Naive thymus-derived CD8-positive, alpha-beta T cell (primary cell): ENCODE measurements at regions not wholly inside any gene's neighbourhood (a gene's known extent, or its start where the extent isn't known, plus 50 kb on each side); places are given as distances from the start of the nearest gene placed in this dataset.

ENCODE experiments used
- ATAC-seq, 2 donors: fragments of 150-1000 bp; cut with Tn5 transposase in 1 of 2; sonication (Bioruptor Pico), chemical (Tn5 transposase) in 1 of 2; 1 replicate in 1 of 2; 2 replicates in 1 of 2; pipeline ENCODE4 v1.10.0; 2021; ENCODE audit warnings: mild to moderate bottlenecking in 2 of 2, moderate library complexity in 2 of 2
- POLR2A ChIA-PET: fragments of 350-600 bp; sonication (Branson Sonifier 250); formaldehyde crosslinking; loops from one replicate; lab custom pipeline; 2021; ENCODE audit warnings: antibody characterized with exemption; lab: Charles Lee
- DNase-seq, 10 donors: peaks; one replicate each; pipeline versions ENCODE4 v3.0.0 to v3.0.0-alpha.2; 2020 to 2022
- H3K27ac Mint-ChIP-seq, 10 donors: one replicate each; pipeline ENCODE4 v1.8.0; 2020 to 2022; ENCODE audit warnings: mild to moderate bottlenecking in 10 of 10, mixed read lengths in 10 of 10, moderate library complexity in 4 of 10, inconsistent platforms in 1 of 10
- H3K27me3 Mint-ChIP-seq, 5 donors: one replicate each; pipeline ENCODE4 v1.8.0; 2021 to 2022; ENCODE audit warnings: mixed read lengths in 5 of 5
- H3K36me3 Mint-ChIP-seq, 3 donors: one replicate each; pipeline ENCODE4 v1.8.0; 2020 to 2022; ENCODE audit warnings: mixed read lengths in 3 of 3, mild to moderate bottlenecking in 2 of 3, inconsistent platforms in 1 of 3
- H3K4me1 Mint-ChIP-seq, 4 donors: one replicate each; pipeline ENCODE4 v1.8.0; 2021 to 2022; ENCODE audit warnings: mixed read lengths in 4 of 4
- H3K4me3 Mint-ChIP-seq, 10 donors: one replicate each; pipeline ENCODE4 v1.8.0; 2020 to 2022; ENCODE audit warnings: mild to moderate bottlenecking in 10 of 10, mixed read lengths in 10 of 10, moderate library complexity in 6 of 10, inconsistent platforms in 1 of 10
- H3K9me3 Mint-ChIP-seq, 9 donors: one replicate each; pipeline ENCODE4 v1.8.0; 2020 to 2022; ENCODE audit warnings: mixed read lengths in 9 of 9, mild to moderate bottlenecking in 3 of 9, inconsistent platforms in 1 of 9, moderate library complexity in 1 of 9

DNA sequence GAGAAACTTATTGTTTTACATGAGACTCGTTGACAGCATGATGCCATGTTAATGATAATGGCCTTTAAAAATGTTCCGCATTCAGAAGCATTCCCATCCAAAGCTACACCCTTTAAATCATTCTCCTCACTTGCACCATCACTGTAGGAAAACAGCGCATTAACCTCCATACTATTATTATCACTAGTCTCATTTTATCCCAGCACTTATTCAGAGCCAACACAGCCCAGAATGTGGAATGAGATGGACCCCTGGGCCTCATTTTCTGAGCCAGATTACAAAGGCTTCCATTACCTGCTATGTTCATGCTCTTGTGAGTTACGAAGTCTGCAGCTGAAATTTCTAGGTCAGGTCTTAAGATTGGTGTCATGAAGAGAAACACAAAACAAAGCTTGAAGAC is 159.4 kb downstream of the HS3ST3A1 start:
- DNase-seq: no peak
- no peak overlapping the region for H3K27ac Mint-ChIP-seq
- H3K4me1 Mint-ChIP-seq: no peaks in the 10 kb centered on the region
- peaks cover 0 to 8% (median 0%) of the 10 kb centered on the region in 5 donors for H3K27me3 Mint-ChIP-seq
- H3K36me3 Mint-ChIP-seq: no peaks in the 10 kb centered on the region
- H3K4me3 Mint-ChIP-seq: no peak overlapping the region
- POLR2A ChIA-PET: no interaction called here
- ATAC-seq: no peak
- no peaks in the 10 kb centered on the region for H3K9me3 Mint-ChIP-seq

DNA sequence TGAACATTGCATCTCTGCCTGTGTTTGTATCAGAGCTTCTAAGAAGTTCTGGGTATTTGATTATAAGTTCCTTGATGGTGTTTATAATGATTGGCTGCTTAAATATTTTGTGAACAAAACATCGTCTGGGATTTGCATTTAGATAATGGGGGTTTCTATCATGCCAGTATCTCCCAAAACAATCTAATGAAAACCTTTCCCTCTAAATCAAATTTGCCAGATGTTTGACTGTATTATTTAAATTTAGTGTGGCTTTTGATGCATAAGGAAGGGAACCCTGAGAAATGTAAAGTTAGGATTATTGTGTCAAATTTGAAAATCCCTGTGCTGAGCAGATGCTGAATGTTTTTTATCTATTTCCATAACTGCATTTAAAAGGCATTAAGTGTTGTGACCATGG is 159.9 kb downstream of the HS3ST3A1 start:
- ATAC-seq: no peak
- Mint-ChIP-seq H3K4me1 (no peaks in the 10 kb centered on the region), H3K36me3 (no peaks in the 10 kb centered on the region), H3K27me3 (peaks cover 0 to 8% (median 2%) of the 10 kb centered on the region in 5 donors), H3K27ac (no peak overlapping the region), H3K4me3 (no peak overlapping the region), H3K9me3 (no peaks in the 10 kb centered on the region)
- no peak for DNase-seq
- POLR2A ChIA-PET: no interaction called here

DNA sequence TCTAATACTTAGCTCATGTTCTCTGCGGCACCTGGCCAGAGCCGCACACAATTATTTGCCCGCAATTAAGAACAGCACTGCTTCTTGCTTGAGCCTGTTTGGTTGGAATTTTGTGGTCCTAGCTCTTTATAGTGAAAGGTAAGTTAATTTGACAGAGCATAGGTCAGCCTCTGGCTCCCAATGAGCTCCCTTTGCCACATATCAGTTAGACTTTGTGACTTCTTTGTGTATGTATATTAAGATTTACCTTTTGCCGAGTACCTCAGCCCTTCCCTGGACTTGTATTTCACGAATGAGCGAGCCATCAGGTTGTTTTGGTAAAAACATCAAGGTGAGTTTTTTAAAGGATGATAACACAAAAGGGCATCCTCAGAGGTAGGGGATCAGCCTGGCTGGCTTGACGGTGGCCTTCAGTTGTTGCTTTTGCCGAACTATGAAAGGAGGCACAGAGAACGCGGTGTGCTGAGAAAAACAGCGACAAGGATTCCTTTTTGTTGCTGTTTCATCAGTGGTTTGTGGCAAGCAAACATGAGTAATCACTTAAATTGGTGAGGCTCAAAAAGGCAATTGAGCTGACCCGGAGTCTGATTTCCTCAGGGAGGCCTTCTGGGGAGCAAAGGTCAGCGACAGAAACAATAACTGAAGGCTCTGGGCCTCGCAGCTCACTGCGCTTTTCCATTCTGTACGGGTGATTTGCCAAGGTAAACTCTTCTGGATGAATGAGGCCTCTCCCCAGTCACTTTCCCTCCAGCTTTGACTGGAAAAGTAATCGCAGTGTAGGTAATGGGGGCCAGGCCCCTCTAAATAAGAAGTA is 163.6 kb downstream of the HS3ST3A1 start:
- Mint-ChIP-seq H3K4me1 (no peaks in the 10 kb centered on the region), H3K4me3 (no peak overlapping the region), H3K36me3 (no peaks in the 10 kb centered on the region), H3K27me3 (peaks cover 2 to 9% (median 5%) of the 10 kb centered on the region in 5 donors), H3K27ac (no peak overlapping the region), H3K9me3 (peaks cover 0 to 19% (median 4%) of the 10 kb centered on the region in 9 donors)
- POLR2A ChIA-PET: no interaction called here
- ATAC-seq (no peak), DNase-seq (no peak)

DNA sequence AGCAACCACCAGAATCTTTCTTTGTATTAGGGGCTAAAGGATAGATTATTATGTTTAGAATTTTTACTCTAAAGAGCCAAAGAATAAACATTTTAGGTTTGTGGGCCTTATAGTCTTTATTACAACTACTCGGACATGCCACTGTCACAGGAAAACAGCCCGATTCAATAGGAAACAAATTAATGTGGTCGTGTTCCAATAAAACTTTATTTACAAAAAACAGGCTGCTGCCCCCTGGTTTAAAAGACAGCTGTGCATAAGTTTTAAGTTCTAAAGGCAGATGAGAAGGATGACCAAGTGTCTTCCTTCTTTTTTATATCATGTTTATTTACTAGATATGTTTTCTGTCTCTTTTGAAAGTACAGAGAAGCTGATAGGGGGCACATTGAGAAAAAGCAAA is 166.5 kb downstream of the HS3ST3A1 start:
- H3K4me1 Mint-ChIP-seq: no peaks in the 10 kb centered on the region
- no peaks in the 10 kb centered on the region for H3K36me3 Mint-ChIP-seq
- H3K27me3 Mint-ChIP-seq: peaks cover 2 to 9% (median 5%) of the 10 kb centered on the region in 5 donors
- no peak overlapping the region for H3K27ac Mint-ChIP-seq
- POLR2A ChIA-PET: no interaction called here
- DNase-seq (no peak), ATAC-seq (no peak)
- peaks cover 0 to 22% (median 6%) of the 10 kb centered on the region in 9 donors for H3K9me3 Mint-ChIP-seq
- H3K4me3 Mint-ChIP-seq: no peak overlapping the region

DNA sequence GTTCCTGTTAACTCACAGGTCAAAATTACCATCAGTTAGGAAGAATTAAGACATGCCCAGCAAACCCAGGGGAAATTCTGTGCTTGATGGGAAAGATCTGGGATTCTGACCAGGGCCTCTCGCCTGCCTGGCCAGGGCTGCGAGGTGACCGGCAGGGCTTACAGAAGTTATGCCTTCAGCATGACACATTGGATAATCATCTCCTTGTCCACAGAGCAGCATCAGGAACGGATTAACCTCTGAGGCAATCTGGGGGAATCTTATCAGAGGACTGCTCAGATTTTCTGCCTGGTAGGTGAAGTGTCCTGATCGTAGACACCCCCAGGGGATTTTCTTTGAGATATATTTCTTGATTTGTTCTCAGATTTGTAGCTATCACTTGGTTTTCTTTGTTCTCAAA is 172.5 kb downstream of the HS3ST3A1 start:
- no peak overlapping the region for H3K27ac Mint-ChIP-seq
- H3K9me3 Mint-ChIP-seq: peaks cover 0 to 7% (median 5%) of the 10 kb centered on the region in 9 donors
- H3K4me3 Mint-ChIP-seq: no peak overlapping the region
- no peaks in the 10 kb centered on the region for H3K4me1 Mint-ChIP-seq
- H3K27me3 Mint-ChIP-seq: no peaks in the 10 kb centered on the region
- ATAC-seq: no peak
- H3K36me3 Mint-ChIP-seq: no peaks in the 10 kb centered on the region
- POLR2A ChIA-PET: no interaction called here
- DNase-seq: no peak

DNA sequence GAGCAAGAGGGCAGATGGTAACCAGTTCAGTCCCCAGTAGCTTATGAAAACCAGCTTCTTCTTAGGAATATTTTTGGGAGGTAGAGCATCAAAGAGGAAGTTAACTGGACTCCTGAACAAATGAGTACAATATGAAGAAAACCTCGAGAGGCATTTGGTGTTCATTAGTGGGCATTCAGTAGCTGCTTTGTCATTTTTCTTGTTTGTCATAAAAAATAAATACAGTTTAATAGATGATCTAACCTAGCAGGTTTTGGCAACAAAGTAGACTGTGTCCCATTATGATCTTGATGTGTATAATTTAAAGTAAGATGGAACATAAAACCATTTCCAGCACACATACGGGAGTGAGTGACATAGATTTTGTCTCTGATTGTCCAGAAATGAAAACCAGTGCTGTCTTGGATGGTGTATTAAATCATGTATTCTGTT is 173.1 kb downstream of the HS3ST3A1 start:
- Mint-ChIP-seq H3K27ac (no peak overlapping the region), H3K9me3 (peaks cover 0 to 6% (median 2%) of the 10 kb centered on the region in 9 donors), H3K27me3 (no peaks in the 10 kb centered on the region), H3K4me1 (no peaks in the 10 kb centered on the region), H3K4me3 (no peak overlapping the region), H3K36me3 (no peaks in the 10 kb centered on the region)
- POLR2A ChIA-PET: no interaction called here
- no peak for DNase-seq
- no peak for ATAC-seq

DNA sequence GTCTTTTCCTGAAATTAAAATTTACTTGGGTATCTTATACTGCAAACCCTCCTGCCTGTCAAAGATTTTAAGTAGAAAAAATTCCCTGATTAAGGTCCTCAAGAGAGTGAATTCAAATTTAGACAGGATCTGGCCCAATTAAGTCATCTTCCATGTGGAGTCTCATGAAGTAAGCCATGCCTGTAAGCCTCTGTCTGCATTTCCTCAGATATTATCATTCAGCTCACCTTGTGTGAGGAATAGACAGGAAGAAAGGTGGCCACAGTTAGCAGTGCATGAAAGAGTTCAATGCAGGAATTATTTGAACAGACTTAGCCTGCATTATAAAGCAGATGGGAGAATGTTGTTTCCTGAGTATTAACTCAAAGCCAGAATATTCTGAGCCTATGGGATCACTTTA is 174.7 kb downstream of the HS3ST3A1 start:
- DNase-seq (no peak), ATAC-seq (no peak)
- POLR2A ChIA-PET: no interaction called here
- peaks cover 0 to 4% (median 1%) of the 10 kb centered on the region in 5 donors for H3K27me3 Mint-ChIP-seq
- no peak overlapping the region for H3K4me3 Mint-ChIP-seq
- no peaks in the 10 kb centered on the region for H3K4me1 Mint-ChIP-seq
- H3K9me3 Mint-ChIP-seq: no peaks in the 10 kb centered on the region
- H3K27ac Mint-ChIP-seq: no peak overlapping the region
- H3K36me3 Mint-ChIP-seq: no peaks in the 10 kb centered on the region

DNA sequence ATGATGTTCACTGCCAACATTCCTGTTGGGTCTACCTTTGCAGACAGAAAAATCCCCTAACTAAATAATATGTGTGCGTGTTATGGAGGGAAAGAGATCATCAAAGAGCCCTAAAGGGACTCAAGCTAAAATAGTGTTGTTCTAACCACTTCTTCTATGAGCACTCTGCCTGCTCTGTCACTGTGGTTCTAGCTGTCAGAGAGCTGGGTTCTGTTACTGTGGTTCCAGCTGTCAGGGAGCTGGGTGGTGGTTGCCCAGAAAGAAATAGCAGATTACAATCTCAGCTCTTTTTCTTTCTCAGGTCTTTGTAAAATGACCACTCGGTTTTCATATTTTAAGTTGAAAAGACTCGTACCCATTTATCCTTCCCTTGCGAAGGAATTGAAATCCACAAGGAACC is 176.3 kb downstream of the HS3ST3A1 start:
- ATAC-seq: no peak
- no peaks in the 10 kb centered on the region for H3K4me1 Mint-ChIP-seq
- no peaks in the 10 kb centered on the region for H3K9me3 Mint-ChIP-seq
- no peak overlapping the region for H3K4me3 Mint-ChIP-seq
- no peak for DNase-seq
- H3K36me3 Mint-ChIP-seq: no peaks in the 10 kb centered on the region
- H3K27me3 Mint-ChIP-seq: peaks cover 0 to 20% (median 14%) of the 10 kb centered on the region in 5 donors
- POLR2A ChIA-PET: no interaction called here
- H3K27ac Mint-ChIP-seq: no peak overlapping the region

DNA sequence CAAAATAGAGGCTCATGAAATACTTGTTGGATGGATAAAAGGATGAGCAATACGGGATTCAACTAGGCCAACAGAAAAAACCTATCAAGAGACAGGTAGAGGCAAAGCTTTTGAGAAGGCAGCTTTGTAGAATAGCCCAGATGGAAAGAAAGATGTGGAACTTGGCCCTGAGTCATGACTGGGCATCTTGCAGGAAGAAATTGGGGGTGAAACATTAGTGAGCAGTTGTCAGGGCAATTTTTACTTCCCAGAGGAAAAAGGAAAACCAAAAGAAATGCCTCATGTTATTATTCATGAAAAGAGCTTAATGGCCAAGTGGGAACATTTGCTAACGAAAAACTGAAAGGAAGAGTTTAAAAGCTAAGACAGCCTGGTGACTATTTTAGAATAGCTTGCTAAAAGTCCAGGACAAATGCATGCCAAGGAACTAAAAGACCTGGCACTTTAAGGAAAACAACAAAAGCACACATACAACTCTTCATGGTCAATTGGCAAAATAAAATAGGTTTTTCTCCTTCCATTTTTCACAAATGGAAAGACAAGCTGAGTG is 180.1 kb downstream of the HS3ST3A1 start:
- DNase-seq: no peak
- H3K36me3 Mint-ChIP-seq: no peaks in the 10 kb centered on the region
- H3K4me3 Mint-ChIP-seq: no peak overlapping the region
- no peaks in the 10 kb centered on the region for H3K4me1 Mint-ChIP-seq
- H3K9me3 Mint-ChIP-seq: no peaks in the 10 kb centered on the region
- H3K27ac Mint-ChIP-seq: no peak overlapping the region
- ATAC-seq: no peak
- POLR2A ChIA-PET: no interaction called here
- peaks cover 2 to 31% (median 20%) of the 10 kb centered on the region in 5 donors for H3K27me3 Mint-ChIP-seq

DNA sequence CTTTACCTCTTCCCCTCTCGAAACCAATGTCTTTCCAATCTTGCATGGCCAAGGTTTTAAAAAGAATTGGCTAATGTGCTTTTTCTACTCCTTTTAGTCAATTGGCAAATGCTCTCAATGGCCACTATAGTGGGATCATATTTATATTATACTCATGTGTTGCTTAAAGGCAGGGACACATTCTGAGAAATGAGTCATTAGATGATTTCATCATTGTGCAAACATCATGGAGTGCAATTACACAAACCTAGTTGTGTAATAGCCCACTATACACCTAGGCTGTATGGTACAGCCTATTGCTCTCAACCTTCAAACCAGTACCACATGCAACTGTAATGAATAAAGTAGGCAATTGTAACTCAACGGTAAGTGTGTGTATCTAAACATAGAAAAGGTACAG is 180.9 kb downstream of the HS3ST3A1 start:
- H3K9me3 Mint-ChIP-seq: no peaks in the 10 kb centered on the region
- H3K4me3 Mint-ChIP-seq: no peak overlapping the region
- no peaks in the 10 kb centered on the region for H3K4me1 Mint-ChIP-seq
- H3K36me3 Mint-ChIP-seq: no peaks in the 10 kb centered on the region
- H3K27me3 Mint-ChIP-seq: peaks cover 2 to 33% (median 24%) of the 10 kb centered on the region in 5 donors
- DNase-seq (no peak), ATAC-seq (no peak)
- no peak overlapping the region for H3K27ac Mint-ChIP-seq
- POLR2A ChIA-PET: no interaction called here

DNA sequence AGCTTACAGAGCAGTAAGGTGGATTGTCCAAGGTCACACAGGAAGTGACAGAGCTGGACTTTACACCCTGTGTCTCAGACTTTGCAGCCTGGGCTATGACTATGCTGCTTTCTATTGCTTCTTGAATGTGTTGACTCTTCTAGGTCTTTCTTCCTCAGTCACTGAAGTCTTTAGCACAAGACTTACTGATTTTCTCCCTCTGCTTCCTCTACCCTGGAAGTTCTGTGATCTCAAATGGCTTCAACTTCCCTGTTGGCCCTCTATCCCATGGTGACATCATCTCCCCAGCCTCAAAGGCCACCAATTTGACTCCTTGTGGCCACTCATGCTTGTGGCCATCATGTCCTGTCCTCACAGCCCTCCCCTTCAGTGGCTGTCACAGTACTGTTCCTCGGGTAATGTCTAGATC is 181.3 kb downstream of the HS3ST3A1 start:
- POLR2A ChIA-PET: no interaction called here
- DNase-seq (no peak), ATAC-seq (no peak)
- peaks cover 6 to 33% (median 28%) of the 10 kb centered on the region in 5 donors for H3K27me3 Mint-ChIP-seq
- H3K4me3 Mint-ChIP-seq: no peak overlapping the region
- peaks cover 0 to 3% (median 0%) of the 10 kb centered on the region in 9 donors for H3K9me3 Mint-ChIP-seq
- no peak overlapping the region for H3K27ac Mint-ChIP-seq
- no peaks in the 10 kb centered on the region for H3K4me1 Mint-ChIP-seq
- H3K36me3 Mint-ChIP-seq: no peaks in the 10 kb centered on the region

DNA sequence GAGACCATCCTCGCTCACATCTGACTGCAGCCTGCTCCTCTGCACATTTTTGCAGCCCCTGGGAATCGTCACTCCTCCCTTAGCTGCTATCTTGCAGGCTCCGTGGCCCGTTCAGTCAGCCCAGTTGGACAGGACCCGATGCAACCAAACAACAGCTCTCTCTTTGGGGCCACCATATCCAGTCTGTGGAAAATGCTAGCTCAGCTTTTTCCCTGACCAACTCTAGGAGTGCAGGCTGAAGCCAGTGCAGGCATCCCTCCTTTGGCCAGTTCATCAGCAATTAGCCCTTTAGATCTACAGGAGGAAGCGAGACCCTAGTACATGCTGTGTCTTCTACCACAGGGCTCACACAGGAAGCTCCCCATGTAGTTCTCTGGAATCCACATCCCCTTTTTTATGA is 182.1 kb downstream of the HS3ST3A1 start:
- peaks cover 0 to 6% (median 0%) of the 10 kb centered on the region in 9 donors for H3K9me3 Mint-ChIP-seq
- H3K36me3 Mint-ChIP-seq: no peaks in the 10 kb centered on the region
- no peak overlapping the region for H3K27ac Mint-ChIP-seq
- ATAC-seq (no peak), DNase-seq (no peak)
- peaks cover 9 to 40% (median 29%) of the 10 kb centered on the region in 5 donors for H3K27me3 Mint-ChIP-seq
- POLR2A ChIA-PET: no interaction called here
- H3K4me3 Mint-ChIP-seq: no peak overlapping the region
- H3K4me1 Mint-ChIP-seq: no peaks in the 10 kb centered on the region

DNA sequence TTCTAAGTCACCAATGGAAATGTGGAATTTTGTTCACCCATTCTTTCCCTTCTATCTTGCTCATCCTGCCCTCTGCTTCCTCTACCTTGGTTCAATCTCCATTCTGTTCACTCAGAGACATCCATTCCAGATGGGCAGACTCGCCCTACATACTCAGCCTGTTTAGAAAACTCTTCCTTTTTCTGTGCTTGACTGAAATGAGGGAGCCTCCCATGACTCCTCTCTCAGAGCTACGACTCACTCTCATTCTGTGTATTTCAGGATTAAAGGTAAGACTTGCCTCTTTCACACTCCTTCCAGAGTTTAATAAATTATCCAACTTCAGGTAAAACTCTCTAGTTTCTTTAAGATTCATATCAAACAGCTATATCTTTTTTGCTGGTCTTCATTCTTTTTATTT is 182.8 kb downstream of the HS3ST3A1 start:
- POLR2A ChIA-PET: no interaction called here
- H3K27ac Mint-ChIP-seq: no peak overlapping the region
- no peaks in the 10 kb centered on the region for H3K4me1 Mint-ChIP-seq
- DNase-seq (no peak), ATAC-seq (no peak)
- no peaks in the 10 kb centered on the region for H3K36me3 Mint-ChIP-seq
- peaks cover 9 to 40% (median 35%) of the 10 kb centered on the region in 5 donors for H3K27me3 Mint-ChIP-seq
- no peak overlapping the region for H3K4me3 Mint-ChIP-seq
- peaks cover 0 to 6% (median 0%) of the 10 kb centered on the region in 9 donors for H3K9me3 Mint-ChIP-seq
